OCI-LY1 (cell line): ENCODE measurements at regions not wholly inside any gene's neighbourhood (a gene's known extent, or its start where the extent isn't known, plus 50 kb on each side); places are given as distances from the start of the nearest gene placed in this dataset.

Experiments
- H2AFZ ChIP-seq: fragments of 200-600 bp; sonication (generic), shearing (Covaris generic); 2 replicates; pipeline ENCODE4 v1.6.0; 2014; ENCODE audit warnings: antibody characterized with exemption, mild to moderate bottlenecking, low read length
- H3F3A ChIP-seq: fragments of 200-600 bp; sonication (generic), shearing (Covaris generic); 2 replicates; pipeline ENCODE4 v1.6.0; 2014; ENCODE audit warnings: mild to moderate bottlenecking, antibody characterized with exemption, low read length, moderate library complexity; ENCODE audit not compliant: insufficient read depth
- H3K27ac ChIP-seq: fragments of 200-600 bp; sonication (generic); 2 replicates; pipeline ENCODE4 v1.5.1; 2014; ENCODE audit warnings: low read length, mixed run types, mild to moderate bottlenecking, low read depth; ENCODE audit not compliant: poor library complexity, severe bottlenecking
- H3K27me3 ChIP-seq: fragments of 200-600 bp; sonication (generic); 2 replicates; pipeline ENCODE4 v1.6.0; 2014; ENCODE audit warnings: antibody characterized with exemption, mild to moderate bottlenecking, low read length, moderate library complexity; ENCODE audit not compliant: insufficient read depth
- H3K36me3 ChIP-seq: fragments of 200-600 bp; sonication (generic); 2 replicates; pipeline ENCODE4 v1.6.1; 2014; ENCODE audit warnings: mild to moderate bottlenecking, antibody characterized with exemption, low read length, moderate library complexity, mixed read lengths; ENCODE audit not compliant: insufficient read depth
- H3K4me1 ChIP-seq: fragments of 200-600 bp; sonication (generic); 2 replicates; pipeline ENCODE4 v1.5.1; 2014; ENCODE audit warnings: mild to moderate bottlenecking, low read length, moderate library complexity; ENCODE audit not compliant: insufficient read depth, severe bottlenecking
- H3K4me2 ChIP-seq: fragments of 200-600 bp; sonication (generic), shearing (Covaris generic); 2 replicates; pipeline ENCODE4 v1.6.1; 2014; ENCODE audit warnings: low read length
- H3K4me3 ChIP-seq: fragments of 200-600 bp; sonication (generic); 2 replicates; pipeline ENCODE4 v1.5.1; 2014; ENCODE audit warnings: low read length, low read depth, mild to moderate bottlenecking, mixed read lengths; ENCODE audit not compliant: poor library complexity, severe bottlenecking
- H3K79me2 ChIP-seq: fragments of 200-600 bp; shearing (Covaris generic); 2 replicates; pipeline ENCODE4 v1.6.1; 2016; ENCODE audit warnings: mixed run types, low read length, mixed read lengths; ENCODE audit not compliant: insufficient read depth
- H3K9ac ChIP-seq: fragments of 200-600 bp; sonication (generic), shearing (Covaris generic); 2 replicates; pipeline ENCODE4 v1.6.1; 2014; ENCODE audit warnings: mild to moderate bottlenecking, low read length, mixed read lengths
- H3K9me2 ChIP-seq: fragments of 200-600 bp; sonication (generic), shearing (Covaris generic); 2 replicates; pipeline ENCODE4 v1.6.1; 2014; ENCODE audit warnings: low read depth, mild to moderate bottlenecking, low read length, mixed read lengths
- H3K9me3 ChIP-seq: fragments of 200-600 bp; shearing (Covaris generic); 2 replicates; pipeline ENCODE4 v1.6.1; 2014; ENCODE audit warnings: low read length, mixed read lengths
- H4K20me1 ChIP-seq: fragments of 200-600 bp; sonication (generic), shearing (Covaris generic); 2 replicates; pipeline ENCODE4 v1.6.0; 2016; ENCODE audit warnings: mild to moderate bottlenecking, low read length; ENCODE audit not compliant: insufficient read depth
- CTCF ChIP-seq: fragments of 200-600 bp; sonication (generic), shearing (Covaris generic); IDR thresholded peaks from 2 replicates; pipeline ENCODE4 v1.5.1; 2017; ENCODE audit warnings: mild to moderate bottlenecking, antibody characterized with exemption, low read length, moderate library complexity, mixed read lengths
- EZH2 ChIP-seq: fragments of 200-600 bp; sonication (generic), shearing (Covaris generic); IDR thresholded peaks from 2 replicates; pipeline ENCODE4 v1.8.0; 2017; ENCODE audit warnings: borderline replicate concordance, mixed run types, mild to moderate bottlenecking, antibody characterized with exemption, low read length, moderate library complexity, mixed read lengths

GRCh38 chr1:224525411-224526040 lies 90.6 kb upstream of the CNIH3 start:
- Histone ChIP-seq H4K20me1 (no peaks in the 10 kb centered on the region), H3K79me2 (no peaks in the 10 kb centered on the region), H3K27me3 (0 out of 2 replicates have a peak, but pooled peaks cover 7% of the 10 kb centered on the region), H3K9me2 (no peaks in the 10 kb centered on the region), H3K9ac (no peak overlapping the region), H3K9me3 (no peaks in the 10 kb centered on the region), H3K27ac (no peak overlapping the region), H3K4me1 (no peaks in the 10 kb centered on the region), H2AFZ (no peak overlapping the region), H3K36me3 (no peaks in the 10 kb centered on the region), H3K4me2 (no peak overlapping the region), H3F3A (no peaks in the 10 kb centered on the region), H3K4me3 (no peak overlapping the region)
- TF ChIP-seq EZH2 (no peak), CTCF (no peak)

GRCh38 chr1:224526771-224527170 lies 89.3 kb upstream of the CNIH3 start:
- Histone ChIP-seq H2AFZ (no peak overlapping the region), H3K9me2 (no peaks in the 10 kb centered on the region), H3F3A (no peaks in the 10 kb centered on the region), H3K4me1 (no peaks in the 10 kb centered on the region), H3K9me3 (no peaks in the 10 kb centered on the region), H3K4me2 (no peak overlapping the region), H3K36me3 (no peaks in the 10 kb centered on the region), H3K4me3 (no peak overlapping the region), H3K9ac (no peak overlapping the region), H3K27ac (no peak overlapping the region), H3K79me2 (no peaks in the 10 kb centered on the region), H4K20me1 (no peaks in the 10 kb centered on the region), H3K27me3 (0 out of 2 replicates have a peak, but pooled peaks cover 7% of the 10 kb centered on the region)
- no peak for TF ChIP-seq EZH2
- TF ChIP-seq CTCF, result no peak

DNA sequence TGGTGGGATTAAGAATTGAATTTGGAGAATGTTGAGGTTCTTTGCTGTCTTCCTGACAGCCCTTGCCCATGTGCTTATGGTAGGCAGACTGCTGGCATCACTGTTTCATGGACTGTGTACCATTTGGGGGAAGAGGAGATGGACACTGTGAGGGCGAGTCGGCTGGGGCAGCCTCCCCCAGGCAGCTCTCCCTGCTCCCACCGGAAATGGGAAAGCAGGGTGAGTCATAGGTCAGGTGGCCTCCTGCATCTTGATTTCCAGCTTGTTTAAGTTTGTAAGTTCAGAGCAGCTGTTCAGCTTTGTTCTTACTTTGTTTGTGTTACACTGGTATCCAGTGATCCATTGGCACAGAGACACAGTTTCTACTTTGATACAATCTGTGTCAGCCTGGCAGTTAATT lies 87.2 kb upstream of the CNIH3 start:
- Histone ChIP-seq H3K9ac (no peak overlapping the region), H3K9me2 (no peaks in the 10 kb centered on the region), H3K4me3 (no peak overlapping the region), H2AFZ (no peak overlapping the region), H3K36me3 (no peaks in the 10 kb centered on the region), H3K27ac (no peak overlapping the region), H3K4me1 (no peaks in the 10 kb centered on the region), H3K4me2 (no peak overlapping the region), H4K20me1 (no peaks in the 10 kb centered on the region), H3F3A (no peaks in the 10 kb centered on the region), H3K9me3 (no peaks in the 10 kb centered on the region), H3K79me2 (no peaks in the 10 kb centered on the region), H3K27me3 (0 out of 2 replicates have a peak, but pooled peaks cover 7% of the 10 kb centered on the region)
- no peak for TF ChIP-seq EZH2

DNA sequence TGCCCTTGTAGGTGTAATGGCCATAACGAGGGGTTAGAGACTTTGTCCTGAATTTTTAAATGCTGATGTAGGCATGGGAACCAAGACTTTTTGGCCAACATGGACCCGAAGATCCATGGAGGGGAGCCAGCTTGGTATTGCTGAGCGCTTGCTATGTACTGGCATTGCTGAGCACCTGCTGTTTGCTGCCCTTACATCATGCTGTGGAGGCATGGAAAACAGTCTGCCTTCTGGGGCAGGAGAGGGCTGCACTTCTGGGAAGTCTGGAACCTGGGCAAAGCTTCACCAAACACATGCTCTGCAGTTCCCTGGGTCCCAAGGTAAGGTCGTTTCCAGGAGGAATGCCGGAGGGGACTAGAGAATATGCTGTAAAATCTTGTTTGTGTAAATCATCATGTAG lies 86.3 kb upstream of the CNIH3 start:
- Histone ChIP-seq H3K27ac (no peak overlapping the region), H4K20me1 (no peaks in the 10 kb centered on the region), H3K4me2 (no peak overlapping the region), H3K4me3 (no peak overlapping the region), H3F3A (no peaks in the 10 kb centered on the region), H3K36me3 (no peaks in the 10 kb centered on the region), H3K9ac (no peak overlapping the region), H3K9me2 (no peaks in the 10 kb centered on the region), H3K27me3 (0 out of 2 replicates have a peak, but pooled peaks cover 7% of the 10 kb centered on the region), H2AFZ (no peak overlapping the region), H3K79me2 (no peaks in the 10 kb centered on the region), H3K4me1 (no peaks in the 10 kb centered on the region), H3K9me3 (no peaks in the 10 kb centered on the region)
- no peak for TF ChIP-seq EZH2
- no peak for TF ChIP-seq CTCF
